ENCODE measurements at regions not wholly inside any gene's neighbourhood (a gene's known extent, or its start where the extent isn't known, plus 50 kb on each side); places are given as distances from the start of the nearest gene placed in this dataset.

GRCh38 chr18:28559511-28559910, 382.6 kb upstream of the CDH2 start:
- H3F3A ChIP-seq (ENCODE audit: low read depth), result no peaks in the 10 kb centered on the region
- no peaks in the 10 kb centered on the region for H3K9me2 ChIP-seq (replicated peaks; ENCODE audit: low read depth, low read length)
- H3K27me3 ChIP-seq (ENCODE audit: insufficient read depth, low read length, poor library complexity, severe bottlenecking), result no peaks in the 10 kb centered on the region
- H3K9me3 ChIP-seq (ENCODE audit: insufficient read depth, low read depth, low read length), result no peaks in the 10 kb centered on the region
- no peak overlapping the region for H3K4me3 ChIP-seq (ENCODE audit: low read length, poor library complexity, severe bottlenecking)
- H3K4me1 ChIP-seq (ENCODE audit: insufficient read depth, low read length, poor library complexity, severe bottlenecking), result no peaks in the 10 kb centered on the region
- no peak overlapping the region for H3K4me2 ChIP-seq (ENCODE audit: low read depth, low read length, poor library complexity, severe bottlenecking)
- no peak overlapping the region for H3K9ac ChIP-seq (ENCODE audit: low read depth, low read length, poor library complexity, severe bottlenecking)
- no peaks in the 10 kb centered on the region for H3K79me2 ChIP-seq (ENCODE audit: insufficient read depth, low read length)
- no peaks in the 10 kb centered on the region for H3K36me3 ChIP-seq (ENCODE audit: insufficient read depth, low read length)
- no peak overlapping the region for H2AFZ ChIP-seq (ENCODE audit: low read length)
- TF ChIP-seq, protein P1, sequence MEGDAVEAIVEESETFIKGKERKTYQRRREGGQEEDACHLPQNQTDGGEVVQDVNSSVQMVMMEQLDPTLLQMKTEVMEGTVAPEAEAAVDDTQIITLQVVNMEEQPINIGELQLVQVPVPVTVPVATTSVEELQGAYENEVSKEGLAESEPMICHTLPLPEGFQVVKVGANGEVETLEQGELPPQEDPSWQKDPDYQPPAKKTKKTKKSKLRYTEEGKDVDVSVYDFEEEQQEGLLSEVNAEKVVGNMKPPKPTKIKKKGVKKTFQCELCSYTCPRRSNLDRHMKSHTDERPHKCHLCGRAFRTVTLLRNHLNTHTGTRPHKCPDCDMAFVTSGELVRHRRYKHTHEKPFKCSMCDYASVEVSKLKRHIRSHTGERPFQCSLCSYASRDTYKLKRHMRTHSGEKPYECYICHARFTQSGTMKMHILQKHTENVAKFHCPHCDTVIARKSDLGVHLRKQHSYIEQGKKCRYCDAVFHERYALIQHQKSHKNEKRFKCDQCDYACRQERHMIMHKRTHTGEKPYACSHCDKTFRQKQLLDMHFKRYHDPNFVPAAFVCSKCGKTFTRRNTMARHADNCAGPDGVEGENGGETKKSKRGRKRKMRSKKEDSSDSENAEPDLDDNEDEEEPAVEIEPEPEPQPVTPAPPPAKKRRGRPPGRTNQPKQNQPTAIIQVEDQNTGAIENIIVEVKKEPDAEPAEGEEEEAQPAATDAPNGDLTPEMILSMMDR (conservative IDR thresholded peaks at IDR 0.05; ENCODE audit: low read length), result no peak
- TF ChIP-seq EZH2phosphoT487 (IDR thresholded peaks at IDR 0.05; ENCODE audit: borderline replicate concordance), result no peak
- H4K20me1 ChIP-seq (ENCODE audit: insufficient read depth, low read length, poor library complexity, severe bottlenecking), result no peaks in the 10 kb centered on the region

DNA sequence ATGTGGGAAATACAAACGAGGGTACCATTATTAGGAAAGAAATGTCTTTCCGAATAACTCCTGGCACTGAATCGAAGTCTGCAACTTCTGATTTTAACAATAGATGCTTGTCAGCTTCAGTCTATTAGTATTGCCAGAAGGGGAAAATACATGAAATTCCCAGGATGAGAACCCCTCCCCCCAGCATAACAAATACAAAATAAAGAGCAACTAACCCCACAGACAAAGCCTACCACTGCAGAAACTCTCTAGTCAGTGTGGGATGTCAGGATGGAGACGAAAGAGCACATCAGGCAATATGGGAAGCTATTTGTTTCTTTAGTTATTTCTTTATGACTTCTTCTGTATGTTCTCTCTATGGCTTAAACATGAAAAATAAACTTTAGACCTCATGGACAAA, 365.0 kb upstream of the CDH2 start:
- Histone ChIP-seq H4K20me1 (ENCODE audit: insufficient read depth, low read length, poor library complexity, severe bottlenecking) (no peaks in the 10 kb centered on the region), H3K9me3 (ENCODE audit: insufficient read depth, low read depth, low read length) (no peaks in the 10 kb centered on the region), H3K9ac (ENCODE audit: low read depth, low read length, poor library complexity, severe bottlenecking) (no peak overlapping the region), H3K9me2 (replicated peaks; ENCODE audit: low read depth, low read length) (no peaks in the 10 kb centered on the region), H3F3A (ENCODE audit: low read depth) (no peaks in the 10 kb centered on the region), H2AFZ (ENCODE audit: low read length) (no peak overlapping the region), H3K36me3 (ENCODE audit: insufficient read depth, low read length) (no peaks in the 10 kb centered on the region), H3K4me3 (ENCODE audit: low read length, poor library complexity, severe bottlenecking) (no peak overlapping the region), H3K4me1 (ENCODE audit: insufficient read depth, low read length, poor library complexity, severe bottlenecking) (no peaks in the 10 kb centered on the region), H3K4me2 (ENCODE audit: low read depth, low read length, poor library complexity, severe bottlenecking) (no peak overlapping the region), H3K79me2 (ENCODE audit: insufficient read depth, low read length) (no peaks in the 10 kb centered on the region), H3K27me3 (ENCODE audit: insufficient read depth, low read length, poor library complexity, severe bottlenecking) (no peaks in the 10 kb centered on the region)
- no peak for TF ChIP-seq EZH2phosphoT487 (IDR thresholded peaks at IDR 0.05; ENCODE audit: borderline replicate concordance)
- TF ChIP-seq, protein P1 (conservative IDR thresholded peaks at IDR 0.05; ENCODE audit: low read length), result no peak

DNA sequence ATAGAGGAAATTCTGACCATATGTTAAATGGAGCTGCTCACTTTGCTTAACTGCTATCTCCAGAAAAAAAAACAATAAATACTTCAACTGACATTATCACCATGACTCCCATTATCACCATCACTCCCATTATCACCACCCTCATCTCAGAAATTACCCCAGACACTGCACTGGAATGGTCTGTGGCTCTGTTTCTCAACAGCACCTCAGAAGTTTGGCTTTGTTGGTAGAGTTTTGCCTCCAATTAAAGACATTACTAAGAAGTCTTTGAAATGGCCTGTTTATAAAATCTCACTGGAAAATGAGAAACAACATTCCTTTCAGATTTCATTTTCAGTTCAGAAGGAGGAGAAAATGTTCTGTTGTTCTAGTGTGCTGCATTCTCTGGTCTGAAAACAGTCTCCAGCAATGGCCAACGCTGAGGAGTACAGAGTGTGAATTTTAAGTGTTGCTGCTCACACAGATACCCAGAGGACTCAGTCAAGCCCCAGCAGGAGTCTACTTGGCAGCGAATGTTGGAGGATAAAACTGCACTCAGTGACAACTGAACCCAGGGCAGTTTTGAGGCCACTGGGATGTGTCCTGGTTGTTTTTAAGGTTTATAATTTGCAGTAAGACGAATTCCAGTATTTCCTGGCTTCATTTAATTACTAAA, 364.5 kb upstream of the CDH2 start:
- Histone ChIP-seq H3K27me3 (ENCODE audit: insufficient read depth, low read length, poor library complexity, severe bottlenecking) (no peaks in the 10 kb centered on the region), H3F3A (ENCODE audit: low read depth) (no peaks in the 10 kb centered on the region), H2AFZ (ENCODE audit: low read length) (no peak overlapping the region), H3K9me2 (replicated peaks; ENCODE audit: low read depth, low read length) (no peaks in the 10 kb centered on the region), H3K4me3 (ENCODE audit: low read length, poor library complexity, severe bottlenecking) (no peak overlapping the region), H3K4me1 (ENCODE audit: insufficient read depth, low read length, poor library complexity, severe bottlenecking) (no peaks in the 10 kb centered on the region), H3K79me2 (ENCODE audit: insufficient read depth, low read length) (no peaks in the 10 kb centered on the region), H3K9ac (ENCODE audit: low read depth, low read length, poor library complexity, severe bottlenecking) (no peak overlapping the region), H3K9me3 (ENCODE audit: insufficient read depth, low read depth, low read length) (no peaks in the 10 kb centered on the region), H3K4me2 (ENCODE audit: low read depth, low read length, poor library complexity, severe bottlenecking) (no peak overlapping the region), H3K36me3 (ENCODE audit: insufficient read depth, low read length) (no peaks in the 10 kb centered on the region), H4K20me1 (ENCODE audit: insufficient read depth, low read length, poor library complexity, severe bottlenecking) (no peaks in the 10 kb centered on the region)
- TF ChIP-seq, protein P1 (conservative IDR thresholded peaks at IDR 0.05; ENCODE audit: low read length), result no peak
- no peak for TF ChIP-seq EZH2phosphoT487 (IDR thresholded peaks at IDR 0.05; ENCODE audit: borderline replicate concordance)
